ENCODE measurements at regions not wholly inside any gene's neighbourhood (a gene's known extent, or its start where the extent isn't known, plus 50 kb on each side); places are given as distances from the start of the nearest gene placed in this dataset.

DNA sequence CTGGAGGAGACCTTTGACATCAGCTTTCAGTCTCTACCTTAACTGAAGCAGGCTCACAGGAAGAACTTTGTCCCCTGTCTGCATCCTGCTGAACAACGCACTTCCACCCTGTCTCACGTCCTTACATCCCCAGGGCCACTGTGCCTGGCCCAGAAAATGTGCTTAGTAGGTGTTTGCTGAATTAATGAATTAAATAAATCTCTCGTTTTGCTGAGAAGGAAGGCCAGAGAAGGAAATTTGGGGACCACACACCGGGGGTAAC, 54.3 kb upstream of the CREB3L1 start:
- TF ChIP-seq, protein P1, sequence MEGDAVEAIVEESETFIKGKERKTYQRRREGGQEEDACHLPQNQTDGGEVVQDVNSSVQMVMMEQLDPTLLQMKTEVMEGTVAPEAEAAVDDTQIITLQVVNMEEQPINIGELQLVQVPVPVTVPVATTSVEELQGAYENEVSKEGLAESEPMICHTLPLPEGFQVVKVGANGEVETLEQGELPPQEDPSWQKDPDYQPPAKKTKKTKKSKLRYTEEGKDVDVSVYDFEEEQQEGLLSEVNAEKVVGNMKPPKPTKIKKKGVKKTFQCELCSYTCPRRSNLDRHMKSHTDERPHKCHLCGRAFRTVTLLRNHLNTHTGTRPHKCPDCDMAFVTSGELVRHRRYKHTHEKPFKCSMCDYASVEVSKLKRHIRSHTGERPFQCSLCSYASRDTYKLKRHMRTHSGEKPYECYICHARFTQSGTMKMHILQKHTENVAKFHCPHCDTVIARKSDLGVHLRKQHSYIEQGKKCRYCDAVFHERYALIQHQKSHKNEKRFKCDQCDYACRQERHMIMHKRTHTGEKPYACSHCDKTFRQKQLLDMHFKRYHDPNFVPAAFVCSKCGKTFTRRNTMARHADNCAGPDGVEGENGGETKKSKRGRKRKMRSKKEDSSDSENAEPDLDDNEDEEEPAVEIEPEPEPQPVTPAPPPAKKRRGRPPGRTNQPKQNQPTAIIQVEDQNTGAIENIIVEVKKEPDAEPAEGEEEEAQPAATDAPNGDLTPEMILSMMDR (IDR thresholded peaks at IDR 0.05; ENCODE audit: insufficient read depth, low read length) = no peak
- no peak for DNase-seq (ENCODE audit: low read depth)
- no peak overlapping the region for H3K4me3 ChIP-seq (ENCODE audit: low read depth, low read length)

DNA sequence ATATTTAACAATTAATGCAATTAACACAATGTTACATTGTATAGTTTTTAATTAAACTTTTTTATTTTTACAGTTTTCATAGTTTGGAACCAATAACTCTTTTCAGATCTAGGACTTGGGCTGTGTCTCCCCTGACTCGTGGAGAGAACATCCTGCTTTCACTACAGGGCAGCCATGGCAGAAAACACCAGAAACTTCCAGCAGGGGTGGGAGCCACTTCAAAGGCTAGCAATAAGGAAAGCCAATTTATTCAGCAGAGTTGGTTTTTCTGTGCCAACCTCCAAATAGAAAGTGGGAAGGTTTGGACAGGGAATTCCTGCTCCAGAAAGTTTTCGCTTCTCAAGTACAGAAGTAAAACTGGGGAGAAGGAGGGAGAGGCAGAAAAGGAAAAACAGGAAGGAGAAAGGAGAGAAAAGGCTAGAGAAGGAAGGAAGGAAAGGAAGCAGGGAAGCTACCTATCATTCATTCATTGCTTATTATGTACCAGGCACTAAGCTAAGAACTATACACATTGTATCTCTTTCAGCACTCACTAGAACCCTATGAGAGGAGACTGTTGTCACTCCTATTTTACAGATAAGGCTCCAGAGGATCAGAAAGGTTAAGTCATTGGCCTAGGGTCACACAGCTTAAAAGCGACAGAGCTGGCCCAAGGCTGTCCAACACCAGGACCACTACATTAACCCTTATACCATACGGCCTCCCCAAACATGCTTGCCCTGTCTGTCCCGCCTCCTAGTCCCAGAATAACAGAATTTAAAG, 54.8 kb upstream of the CREB3L1 start:
- TF ChIP-seq, protein P1 (IDR thresholded peaks at IDR 0.05; ENCODE audit: insufficient read depth, low read length) = peak; percentile 37
- no peak overlapping the region for H3K4me3 ChIP-seq (ENCODE audit: low read depth, low read length)
- DNase-seq (ENCODE audit: low read depth) = peak; percentile 22

DNA sequence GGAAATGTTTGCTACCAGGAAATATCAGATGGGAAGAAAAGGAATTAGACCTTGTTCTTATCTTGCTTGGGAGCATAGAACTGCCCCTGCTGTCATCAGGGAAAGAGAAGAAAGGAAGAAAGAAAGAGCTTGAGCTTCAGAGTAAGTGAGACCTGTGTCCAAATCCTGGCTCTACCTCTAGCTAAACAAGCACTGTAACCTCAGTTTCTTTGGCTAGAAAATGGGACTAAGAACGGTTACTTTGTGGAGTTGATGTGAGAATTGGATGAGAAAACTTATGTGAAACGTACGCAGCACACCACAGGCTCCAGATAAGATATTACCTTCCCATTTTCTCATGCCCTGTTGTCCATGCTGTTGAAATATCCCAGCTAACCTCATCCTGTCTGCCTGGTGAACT, 57.1 kb upstream of the CREB3L1 start:
- no peak overlapping the region for H3K4me3 ChIP-seq (ENCODE audit: low read depth, low read length)
- no peak for DNase-seq (ENCODE audit: low read depth)
- TF ChIP-seq, protein P1 (IDR thresholded peaks at IDR 0.05; ENCODE audit: insufficient read depth, low read length) = no peak

DNA sequence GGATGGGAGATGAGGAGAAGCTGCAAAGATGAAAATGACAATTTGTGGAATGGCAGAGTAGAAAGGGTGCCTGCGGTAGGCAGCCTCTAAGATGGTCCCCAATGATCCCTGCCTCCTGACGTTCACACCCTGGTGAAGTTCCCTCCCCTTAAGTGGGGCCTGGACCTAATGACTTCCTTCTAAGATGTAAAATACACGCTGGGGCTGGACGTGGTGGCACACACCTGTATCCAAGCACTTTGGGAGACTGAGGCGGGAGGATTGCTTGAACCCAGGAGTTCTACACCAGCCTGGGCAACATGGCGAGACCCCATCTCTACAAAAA, 60.7 kb upstream of the CREB3L1 start:
- TF ChIP-seq, protein P1 (IDR thresholded peaks at IDR 0.05; ENCODE audit: insufficient read depth, low read length) = no peak
- no peak overlapping the region for H3K4me3 ChIP-seq (ENCODE audit: low read depth, low read length)
- no peak for DNase-seq (ENCODE audit: low read depth)

DNA sequence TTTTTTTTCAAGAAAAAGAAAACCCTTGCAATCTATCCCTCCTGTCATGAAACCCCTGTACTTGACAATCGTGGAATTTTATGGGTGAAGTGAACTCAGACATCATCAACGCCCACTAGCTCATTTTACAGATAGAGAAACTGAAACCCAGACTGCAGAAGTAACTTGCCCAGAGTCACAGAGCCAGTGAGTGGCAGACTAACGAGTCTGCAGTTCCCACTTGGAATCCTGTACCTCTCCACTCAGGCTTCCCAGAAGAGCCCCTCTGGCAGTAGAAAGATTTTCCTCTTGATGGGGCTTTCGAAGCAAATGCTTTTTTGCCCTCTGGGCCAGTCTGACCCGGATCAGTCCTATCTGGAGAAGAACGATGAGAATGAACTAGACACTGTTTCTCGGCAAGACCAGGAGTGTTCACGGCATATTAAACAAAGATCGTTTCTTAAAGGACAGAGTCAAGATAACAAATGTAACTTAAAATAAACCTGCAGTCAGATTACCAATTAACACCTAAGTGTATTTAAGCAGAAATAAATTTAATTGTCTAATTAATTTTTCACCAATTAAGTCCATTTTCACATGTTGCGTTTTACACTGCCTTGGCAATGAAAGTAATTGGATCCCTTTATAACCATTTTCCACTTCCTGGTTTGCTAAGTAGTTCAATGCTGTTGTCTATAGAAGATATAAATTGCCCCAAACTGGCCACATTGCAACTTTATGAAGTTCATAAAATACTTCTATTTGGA, 61.3 kb upstream of the CREB3L1 start:
- peak; percentile 56 for DNase-seq (ENCODE audit: low read depth)
- H3K4me3 ChIP-seq (ENCODE audit: low read depth, low read length) = peak overlapping the region; percentile 50
- TF ChIP-seq, protein P1 (IDR thresholded peaks at IDR 0.05; ENCODE audit: insufficient read depth, low read length) = no peak

DNA sequence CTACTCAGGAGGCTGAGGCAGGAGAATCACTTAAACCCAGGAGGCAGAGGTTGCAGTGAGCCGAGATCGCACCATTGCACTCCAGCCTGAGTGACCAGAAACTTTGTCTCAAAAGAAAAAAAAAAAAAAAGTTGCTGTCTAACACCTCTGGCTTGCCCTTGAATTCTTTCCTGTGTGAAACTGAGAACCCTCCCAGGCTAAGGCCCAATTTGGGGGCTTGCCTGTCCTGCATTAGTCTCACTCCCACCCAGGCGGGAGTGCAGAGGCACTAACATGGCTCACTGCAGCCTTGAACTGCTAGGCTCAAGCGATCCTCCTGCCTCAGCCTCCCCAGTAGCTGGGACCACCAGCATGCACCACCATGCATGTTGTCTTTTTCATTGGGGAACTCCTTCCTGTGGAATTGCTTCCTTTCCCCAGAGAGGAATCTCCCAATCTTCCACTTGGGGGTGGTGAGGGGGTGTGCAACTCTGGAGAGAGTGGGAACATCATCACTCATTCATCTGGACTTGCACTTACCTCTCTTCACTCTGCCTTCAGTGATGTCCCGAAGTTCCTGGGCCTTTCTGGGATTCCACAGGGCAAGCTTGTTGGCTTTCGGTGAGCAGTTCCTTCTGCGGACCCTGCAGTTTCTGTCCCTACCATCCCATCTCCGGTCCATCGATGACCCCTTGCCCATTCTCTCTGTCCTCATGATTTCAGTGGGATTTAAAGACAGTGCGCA, 62.1 kb upstream of the CREB3L1 start:
- no peak overlapping the region for H3K4me3 ChIP-seq (ENCODE audit: low read depth, low read length)
- DNase-seq (ENCODE audit: low read depth) = no peak
- TF ChIP-seq, protein P1 (IDR thresholded peaks at IDR 0.05; ENCODE audit: insufficient read depth, low read length) = no peak
